ENCODE measurements at regions not wholly inside any gene's neighbourhood (a gene's known extent, or its start where the extent isn't known, plus 50 kb on each side); places are given as distances from the start of the nearest gene placed in this dataset.

DNA sequence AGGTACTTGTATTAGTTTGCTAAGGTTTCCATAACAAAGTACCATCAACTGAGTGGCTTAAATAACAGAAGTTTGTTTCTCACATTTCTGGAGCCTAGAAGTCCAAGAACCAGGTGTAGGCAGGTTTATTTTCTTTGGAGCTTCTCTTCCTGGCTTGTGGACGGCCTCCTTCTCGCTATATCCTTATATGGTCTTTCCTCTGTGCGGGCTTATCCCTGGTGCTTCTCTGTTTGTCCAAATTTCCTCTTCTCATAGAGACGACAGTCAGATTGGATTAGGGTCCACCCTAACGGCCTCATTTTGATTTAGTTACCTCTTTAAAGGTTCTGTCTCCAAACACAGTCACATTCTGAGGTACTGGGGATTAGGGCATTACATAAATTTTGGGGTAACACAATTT lies 88.3 kb downstream of the RMI1 start:
- TF ChIP-seq, protein P1, sequence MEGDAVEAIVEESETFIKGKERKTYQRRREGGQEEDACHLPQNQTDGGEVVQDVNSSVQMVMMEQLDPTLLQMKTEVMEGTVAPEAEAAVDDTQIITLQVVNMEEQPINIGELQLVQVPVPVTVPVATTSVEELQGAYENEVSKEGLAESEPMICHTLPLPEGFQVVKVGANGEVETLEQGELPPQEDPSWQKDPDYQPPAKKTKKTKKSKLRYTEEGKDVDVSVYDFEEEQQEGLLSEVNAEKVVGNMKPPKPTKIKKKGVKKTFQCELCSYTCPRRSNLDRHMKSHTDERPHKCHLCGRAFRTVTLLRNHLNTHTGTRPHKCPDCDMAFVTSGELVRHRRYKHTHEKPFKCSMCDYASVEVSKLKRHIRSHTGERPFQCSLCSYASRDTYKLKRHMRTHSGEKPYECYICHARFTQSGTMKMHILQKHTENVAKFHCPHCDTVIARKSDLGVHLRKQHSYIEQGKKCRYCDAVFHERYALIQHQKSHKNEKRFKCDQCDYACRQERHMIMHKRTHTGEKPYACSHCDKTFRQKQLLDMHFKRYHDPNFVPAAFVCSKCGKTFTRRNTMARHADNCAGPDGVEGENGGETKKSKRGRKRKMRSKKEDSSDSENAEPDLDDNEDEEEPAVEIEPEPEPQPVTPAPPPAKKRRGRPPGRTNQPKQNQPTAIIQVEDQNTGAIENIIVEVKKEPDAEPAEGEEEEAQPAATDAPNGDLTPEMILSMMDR (IDR thresholded peaks at IDR 0.05; ENCODE audit: poor library complexity) = no peak
- TF ChIP-seq EZH2 (IDR thresholded peaks at IDR 0.05; ENCODE audit: borderline replicate concordance) = no peak

Measured in hepatocyte (in vitro differentiated cells).